HepG2 (cell line): ENCODE measurements at regions not wholly inside any gene's neighbourhood (a gene's known extent, or its start where the extent isn't known, plus 50 kb on each side); places are given as distances from the start of the nearest gene placed in this dataset.

Experiments used
- ATAC-seq: fragments of 200-7000 bp; cut with Tn5 transposase; 3 replicates; pipeline ENCODE4 v1.9.1; 2020; ENCODE audit warnings: mild to moderate bottlenecking, moderate library complexity
- BruUV-seq: library from RNA; stranded (reverse); fragments of 400-500 nt; replicated peaks from 2 replicates; lab custom pipeline; 2021; lab: Mats Ljungman, UMichigan
- CTCF ChIA-PET: fragments of 300-600 bp; formaldehyde crosslinking; extraction: SDS; loops from one replicate; lab custom pipeline; 2021; ENCODE audit warnings: low total read pairs, inconsistent platforms, low intra/inter-chr PET ratio; lab: Yijun Ruan, JAX
- POLR2A ChIA-PET: fragments of 350-600 bp; sonication (Branson Sonifier 250); formaldehyde crosslinking; loops from one replicate; lab custom pipeline; 2020; ENCODE audit warnings: antibody characterized with exemption, inconsistent platforms; lab: Yijun Ruan, JAX
- DNase-seq: peaks from one replicate; pipeline ENCODE4 v3.0.0-alpha.2; 2015; ENCODE audit warnings: low spot score
- FAIRE-seq: peaks from 3 replicates; lab custom pipeline; 2011; peaks lifted over from hg19 to GRCh38; lab: Jason Lieb, UNC
- H2AFZ ChIP-seq: one replicate; pipeline ENCODE4 v1.6.1; 2011; ENCODE audit warnings: low read length, inconsistent platforms
- H3K27ac ChIP-seq: fragments of 300-600 bp; 3 replicates; pipeline ENCODE4 v1.8.0; 2011; ENCODE audit warnings: mixed run types, mild to moderate bottlenecking, mixed read lengths, low read length, inconsistent platforms; ENCODE audit not compliant: insufficient read depth; ENCODE audit errors: extremely low read length
- H3K27me3 ChIP-seq, 2 experiments: fragments of 200-600 bp in 1 of 2; 2 replicates in 1 of 2; 3 replicates in 1 of 2; pipeline versions ENCODE4 v1.6.0 to v1.8.0; 2011; ENCODE audit warnings: low read length in 2 of 2, mild to moderate bottlenecking in 2 of 2, moderate library complexity in 2 of 2, inconsistent platforms in 1 of 2; ENCODE audit not compliant: insufficient read depth in 2 of 2, control insufficient read depth in 1 of 2
- H3K36me3 ChIP-seq, 2 experiments: fragments of 200-600 bp in 1 of 2; replicated peaks in 1 of 2; 2 replicates in 1 of 2; 3 replicates in 1 of 2; pipeline versions ENCODE4 v1.5.1 to v1.8.0; 2011; ENCODE audit warnings: low read length in 2 of 2, inconsistent platforms in 1 of 2; ENCODE audit not compliant: insufficient read depth in 2 of 2, control insufficient read depth in 1 of 2
- H3K4me1 ChIP-seq: 2 replicates; pipeline ENCODE4 v1.5.1; 2012; ENCODE audit warnings: low read length, inconsistent platforms; ENCODE audit not compliant: insufficient read depth
- H3K4me2 ChIP-seq: 2 replicates; pipeline ENCODE4 v1.6.0; 2011; ENCODE audit warnings: low read depth, low read length, inconsistent platforms
- H3K4me3 ChIP-seq, 3 experiments: fragments of 200-600 bp in 1 of 3; sonication (generic), shearing (Covaris generic) in 1 of 3; replicated peaks in 1 of 3; 2 replicates each; pipeline ENCODE4 v1.5.1; 2011 to 2016; ENCODE audit warnings: low read length in 3 of 3, inconsistent platforms in 2 of 3, low read depth in 2 of 3, mild to moderate bottlenecking in 2 of 3, control low read depth in 1 of 3, mixed read lengths in 1 of 3; ENCODE audit not compliant: insufficient read depth in 1 of 3
- H3K79me2 ChIP-seq: one replicate; pipeline ENCODE4 v1.6.1; 2011; ENCODE audit warnings: low read length, inconsistent platforms; ENCODE audit not compliant: insufficient read depth
- H3K9ac ChIP-seq: 2 replicates; pipeline ENCODE4 v1.6.0; 2011; ENCODE audit warnings: mild to moderate bottlenecking, low read depth, low read length, inconsistent platforms; ENCODE audit not compliant: insufficient read depth
- H3K9me3 ChIP-seq: 2 replicates; pipeline ENCODE4 v1.5.1; 2012; ENCODE audit warnings: mild to moderate bottlenecking, low read length
- H4K20me1 ChIP-seq: 2 replicates; pipeline ENCODE4 v1.6.0; 2011; ENCODE audit warnings: inconsistent platforms, mild to moderate bottlenecking, low read length, moderate library complexity; ENCODE audit not compliant: insufficient read depth
- CBX2 ChIP-seq, 2 experiments: fragments of 200-600 bp in 1 of 2; sonication (generic); formaldehyde crosslinking in 1 of 2; IDR thresholded peaks; 2 replicates each; pipeline versions ENCODE4 v1.7.0 to v1.8.1; 2018 to 2022; ENCODE audit warnings: low read depth in 2 of 2, low read length in 1 of 2, mild to moderate bottlenecking in 1 of 2, missing genetic modification reagents in 1 of 2
- E2F5 ChIP-seq: sonication (generic); formaldehyde crosslinking; conservative IDR thresholded peaks from 2 replicates; pipeline ENCODE4 v1.4.0; 2020; ENCODE audit warnings: missing genetic modification reagents
- NFIC ChIP-seq: IDR thresholded peaks from 2 replicates; pipeline ENCODE4 v1.6.1; 2012; ENCODE audit warnings: mild to moderate bottlenecking, low read length, inconsistent platforms
- ZNF34 ChIP-seq: sonication (generic); formaldehyde crosslinking; IDR thresholded peaks from 2 replicates; pipeline ENCODE4 v1.4.0; 2020; ENCODE audit warnings: mild to moderate bottlenecking, missing genetic modification reagents, borderline replicate concordance
- ZNF7 ChIP-seq: IDR thresholded peaks from 2 replicates; pipeline ENCODE4 v1.6.1; 2016; ENCODE audit warnings: missing biosample characterization, missing genetic modification reagents
- ZNF746 ChIP-seq: sonication (generic); formaldehyde crosslinking; IDR thresholded peaks from 2 replicates; pipeline ENCODE4 v1.8.0; 2022; ENCODE audit warnings: mild to moderate bottlenecking, missing genetic modification reagents
- ZNF792 ChIP-seq: IDR thresholded peaks from 2 replicates; pipeline ENCODE4 v1.6.1; 2016
- WGBS: methylation state at CpG from one replicate; pipeline ENCODE4 v1.1.6; 2017; ENCODE audit warnings: low lambda C conversion rate; 5-methylcytosine and 5-hydroxymethylcytosine counted together
- in situ Hi-C: cut with HindIII; loops from 2 replicates; pipeline ENCODE4 v1.10.0; 2017; ENCODE audit warnings: low pct_unique_long_range_greater_than_20kb; ENCODE audit not compliant: extremely low pct_ligation_motif_present
- intact Hi-C: fragments of 100-400 bp; cut with micrococcal nuclease; formaldehyde crosslinking; loops from one replicate; pipeline ENCODE4 v1.10.0; 2022; ENCODE audit not compliant: unreplicated experiment
- TF ChIP-seq, protein P1 (sequence below): sonication (generic); formaldehyde crosslinking; conservative IDR thresholded peaks from 2 replicates; pipeline ENCODE4 v1.5.0; 2020; ENCODE audit warnings: missing genetic modification reagents

- TF ChIP-seq, protein P1, sequence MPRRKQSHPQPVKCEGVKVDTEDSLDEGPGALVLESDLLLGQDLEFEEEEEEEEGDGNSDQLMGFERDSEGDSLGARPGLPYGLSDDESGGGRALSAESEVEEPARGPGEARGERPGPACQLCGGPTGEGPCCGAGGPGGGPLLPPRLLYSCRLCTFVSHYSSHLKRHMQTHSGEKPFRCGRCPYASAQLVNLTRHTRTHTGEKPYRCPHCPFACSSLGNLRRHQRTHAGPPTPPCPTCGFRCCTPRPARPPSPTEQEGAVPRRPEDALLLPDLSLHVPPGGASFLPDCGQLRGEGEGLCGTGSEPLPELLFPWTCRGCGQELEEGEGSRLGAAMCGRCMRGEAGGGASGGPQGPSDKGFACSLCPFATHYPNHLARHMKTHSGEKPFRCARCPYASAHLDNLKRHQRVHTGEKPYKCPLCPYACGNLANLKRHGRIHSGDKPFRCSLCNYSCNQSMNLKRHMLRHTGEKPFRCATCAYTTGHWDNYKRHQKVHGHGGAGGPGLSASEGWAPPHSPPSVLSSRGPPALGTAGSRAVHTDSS (CRISPR knock-in tag): no peak
- TF ChIP-seq NFIC (no peak; the same call in 1 of the 2 replicates), ZNF34 (CRISPR knock-in tag) (no peak)
Observed at GRCh38 chr6:63477422-63478040, 94.7 kb upstream of the LOC128125822 start (continued).

- Histone ChIP-seq H2AFZ (no peak overlapping the region), H3K36me3 (no peaks in the 10 kb centered on the region), H3K4me3 (no peak overlapping the region), H3K27me3 (no peaks in the 10 kb centered on the region), H3K4me2 (no peak overlapping the region), H3K27ac (no peak overlapping the region), H3K79me2 (no peaks in the 10 kb centered on the region), H3K9ac (no peak overlapping the region), H4K20me1 (no peaks in the 10 kb centered on the region), H3K9me3 (no peaks in the 10 kb centered on the region), H3K4me1 (peaks cover 51% of the 10 kb centered on the region)
- no peak for ATAC-seq
- no peak for FAIRE-seq
- WGBS: 93% methylated on average over 1 of the region's 1 CpG
- no TSS peak for BruUV-seq
- in situ Hi-C loops (no loop called here), intact Hi-C loops (loop anchor here (5.0 kb wide), 1 partner anchor 34 kb away; no protein-coding TSS in a partner anchor)
- ChIA-PET CTCF (no interaction called here), POLR2A (no interaction called here)
- TF ChIP-seq ZNF7 (CRISPR knock-in tag) (peak; percentile 56; the same call in 1 of the 2 replicates), ZNF746 (CRISPR knock-in tag) (no peak), E2F5 (CRISPR knock-in tag) (no peak), CBX2 (IDR thresholded peaks at IDR 0.05; ENCODE audit: low read depth, low read length) (no peak), CBX2 (CRISPR knock-in tag; IDR thresholded peaks at IDR 0.05; ENCODE audit: low read depth) (no peak), ZNF792 (no peak)
- no peak for DNase-seq
Observed at GRCh38 chr6:63478734-63479133, 93.5 kb upstream of the LOC128125822 start.
